ENCODE measurements at regions not wholly inside any gene's neighbourhood (a gene's known extent, or its start where the extent isn't known, plus 50 kb on each side); places are given as distances from the start of the nearest gene placed in this dataset.

- Histone ChIP-seq H3K79me2 (ENCODE audit: low read depth) (no peaks in the 10 kb centered on the region), H3K27ac (no peak overlapping the region), H3F3A (ENCODE audit: insufficient read depth, low read depth) (no peaks in the 10 kb centered on the region), H3K9me3 (ENCODE audit: insufficient read depth, low read depth) (no peaks in the 10 kb centered on the region), H2AFZ (no peak overlapping the region), H3K27me3 (ENCODE audit: insufficient read depth, low read depth) (no peaks in the 10 kb centered on the region), H3K36me3 (ENCODE audit: low read depth) (no peaks in the 10 kb centered on the region), H3K9me2 (ENCODE audit: insufficient read depth) (no peaks in the 10 kb centered on the region), H4K20me1 (ENCODE audit: insufficient read depth) (no peaks in the 10 kb centered on the region), H3K4me1 (replicated peaks; ENCODE audit: insufficient read depth) (no peaks in the 10 kb centered on the region), H3K4me3 (no peak overlapping the region), H3K4me2 (no peak overlapping the region)
- no peak for TF ChIP-seq EZH2 (IDR thresholded peaks at IDR 0.05; ENCODE audit: low read depth)
- TF ChIP-seq CTCF (conservative IDR thresholded peaks at IDR 0.05) = no peak
- POLR2A ChIA-PET (ENCODE audit: unreplicated experiment) = no interaction called here
- intact Hi-C loops (cut with micrococcal nuclease; ENCODE audit: unreplicated experiment) = no loop called here
- CTCF ChIA-PET = no interaction called here
- BruUV-seq (replicated peaks) = no TSS peak
- DNase-seq = no peak
These were observed 555.8 kb downstream of the SATB2 start for GRCh38 chr2:198901894-198902293.

- Histone ChIP-seq H3K4me1 (replicated peaks; ENCODE audit: insufficient read depth) (no peaks in the 10 kb centered on the region), H3K27ac (no peak overlapping the region), H4K20me1 (ENCODE audit: insufficient read depth) (no peaks in the 10 kb centered on the region), H3K4me3 (no peak overlapping the region), H3K9me2 (ENCODE audit: insufficient read depth) (no peaks in the 10 kb centered on the region), H3F3A (ENCODE audit: insufficient read depth, low read depth) (no peaks in the 10 kb centered on the region), H2AFZ (no peak overlapping the region), H3K9me3 (ENCODE audit: insufficient read depth, low read depth) (no peaks in the 10 kb centered on the region), H3K27me3 (ENCODE audit: insufficient read depth, low read depth) (no peaks in the 10 kb centered on the region), H3K36me3 (ENCODE audit: low read depth) (no peaks in the 10 kb centered on the region), H3K4me2 (no peak overlapping the region), H3K79me2 (ENCODE audit: low read depth) (no peaks in the 10 kb centered on the region)
- ChIA-PET POLR2A (ENCODE audit: unreplicated experiment) (no interaction called here), CTCF (no interaction called here)
- TF ChIP-seq EZH2 (IDR thresholded peaks at IDR 0.05; ENCODE audit: low read depth) (no peak), CTCF (conservative IDR thresholded peaks at IDR 0.05) (no peak)
- DNase-seq = no peak
- no TSS peak for BruUV-seq (replicated peaks)
- intact Hi-C loops (cut with micrococcal nuclease; ENCODE audit: unreplicated experiment) = no loop called here
These were observed 557.6 kb downstream of the SATB2 start for GRCh38 chr2:198900141-198900540.

GRCh38 chr2:198890490-198890889 lies 567.2 kb downstream of the SATB2 start:
- no peaks in the 10 kb centered on the region for H3K9me3 ChIP-seq (ENCODE audit: insufficient read depth, low read depth)
- H3K9me2 ChIP-seq (ENCODE audit: insufficient read depth) = no peaks in the 10 kb centered on the region; the same call in 1 of the 2 replicates
- no peak overlapping the region; the same call in 1 of the 2 replicates for H2AFZ ChIP-seq
- ChIA-PET POLR2A (ENCODE audit: unreplicated experiment) (no interaction called here), CTCF (no interaction called here)
- no peaks in the 10 kb centered on the region for H3K79me2 ChIP-seq (ENCODE audit: low read depth)
- intact Hi-C loops (cut with micrococcal nuclease; ENCODE audit: unreplicated experiment) = no loop called here
- H3F3A ChIP-seq (ENCODE audit: insufficient read depth, low read depth) = no peaks in the 10 kb centered on the region
- no peaks in the 10 kb centered on the region for H4K20me1 ChIP-seq (ENCODE audit: insufficient read depth)
- DNase-seq = no peak
- no peaks in the 10 kb centered on the region for H3K4me1 ChIP-seq (replicated peaks; ENCODE audit: insufficient read depth)
- no TSS peak for BruUV-seq (replicated peaks)
- no peak overlapping the region for H3K4me3 ChIP-seq
- H3K27ac ChIP-seq = no peak overlapping the region
- no peak for TF ChIP-seq CTCF (conservative IDR thresholded peaks at IDR 0.05)
- no peak for TF ChIP-seq EZH2 (IDR thresholded peaks at IDR 0.05; ENCODE audit: low read depth)
- H3K4me2 ChIP-seq = no peak overlapping the region
- no peaks in the 10 kb centered on the region for H3K27me3 ChIP-seq (ENCODE audit: insufficient read depth, low read depth)
- no peaks in the 10 kb centered on the region for H3K36me3 ChIP-seq (ENCODE audit: low read depth)

Measured in PC-9 (cell line).